ENCODE measurements at regions not wholly inside any gene's neighbourhood (a gene's known extent, or its start where the extent isn't known, plus 50 kb on each side); places are given as distances from the start of the nearest gene placed in this dataset.

GRCh38 chrX:128335671-128336070, 283.5 kb upstream of the ACTRT1 start:
- DNase-seq (ENCODE audit: low read depth in 3 of 3) = no peak

- DNase-seq (ENCODE audit: low read depth in 3 of 3) = no peak
Measured at GRCh38 chrX:128334821-128335220, 282.6 kb upstream of the ACTRT1 start.

- no peak for DNase-seq (ENCODE audit: low read depth in 3 of 3)
Measured at GRCh38 chrX:128310912-128311311, 258.7 kb upstream of the ACTRT1 start.

GRCh38 chrX:128309311-128309710, 257.1 kb upstream of the ACTRT1 start:
- DNase-seq (ENCODE audit: low read depth in 3 of 3) = no peak

- no peak for DNase-seq (ENCODE audit: low read depth in 3 of 3)
Measured at GRCh38 chrX:128294198-128294597, 242.0 kb upstream of the ACTRT1 start.

- no peak for DNase-seq (ENCODE audit: low read depth in 3 of 3)
Measured at GRCh38 chrX:128287693-128288092, 235.5 kb upstream of the ACTRT1 start.

- DNase-seq (ENCODE audit: low read depth in 3 of 3) = no peak
Measured at GRCh38 chrX:128250621-128251020, 198.4 kb upstream of the ACTRT1 start.

- DNase-seq (ENCODE audit: low read depth in 3 of 3) = no peak
Measured at GRCh38 chrX:128216364-128216763, 164.2 kb upstream of the ACTRT1 start.

GRCh38 chrX:128165884-128166408, 113.7 kb upstream of the ACTRT1 start:
- DNase-seq (ENCODE audit: low read depth in 3 of 3) = no peak

GRCh38 chrX:128156204-128156603, 104.0 kb upstream of the ACTRT1 start:
- DNase-seq (ENCODE audit: low read depth in 3 of 3) = no peak

- DNase-seq (ENCODE audit: low read depth in 3 of 3) = no peak
Measured at GRCh38 chrX:128142745-128143144, 90.5 kb upstream of the ACTRT1 start.

GRCh38 chrX:128106630-128107029, 54.4 kb upstream of the ACTRT1 start:
- no peak for DNase-seq (ENCODE audit: low read depth in 3 of 3)

- DNase-seq (ENCODE audit: low read depth in 3 of 3) = no peak
Measured at GRCh38 chrX:128105659-128106058, 53.5 kb upstream of the ACTRT1 start.

All from stimulated activated CD4-positive, alpha-beta T cell treated with anti-CD3 and anti-CD28 coated beads, TNF-alpha, amount 100 ng/mL, for 4 hours (primary cell).